ENCODE measurements at regions not wholly inside any gene's neighbourhood (a gene's known extent, or its start where the extent isn't known, plus 50 kb on each side); places are given as distances from the start of the nearest gene placed in this dataset.

GRCh38 chr5:45779874-45780671, 83.9 kb upstream of the HCN1 start:
- Histone ChIP-seq H3K36me3 (ENCODE audit: control insufficient read depth, low read length) (no peaks in the 10 kb centered on the region), H4K20me1 (ENCODE audit: control insufficient read depth, insufficient read depth, low read depth, low read length) (no peaks in the 10 kb centered on the region), H3K4me3 (ENCODE audit: low read length) (no peak overlapping the region), H3K9me2 (replicated peaks; ENCODE audit: control insufficient read depth, low read length) (no peaks in the 10 kb centered on the region), H3K27ac (ENCODE audit: low read depth, low read length) (no peak overlapping the region), H3K27me3 (ENCODE audit: control insufficient read depth, low read length) (no peaks in the 10 kb centered on the region), H3K4me2 (ENCODE audit: low read length) (no peak overlapping the region), H3F3A (ENCODE audit: control insufficient read depth, insufficient read depth) (no peaks in the 10 kb centered on the region), H3K4me1 (ENCODE audit: control insufficient read depth, low read length) (no peaks in the 10 kb centered on the region), H3K79me2 (ENCODE audit: control insufficient read depth, low read length) (no peaks in the 10 kb centered on the region), H3K9me3 (ENCODE audit: control insufficient read depth, insufficient read depth, low read length) (no peaks in the 10 kb centered on the region)
- TF ChIP-seq CTCF (IDR thresholded peaks at IDR 0.05; ENCODE audit: low read depth, low read length, poor library complexity, severe bottlenecking): no peak
- no peak for TF ChIP-seq EZH2phosphoT487 (IDR thresholded peaks at IDR 0.05; ENCODE audit: borderline replicate concordance, low read length)

GRCh38 chr5:45774528-45774927, 78.3 kb upstream of the HCN1 start:
- no peaks in the 10 kb centered on the region for H3K9me3 ChIP-seq (ENCODE audit: control insufficient read depth, insufficient read depth, low read length)
- H3K36me3 ChIP-seq (ENCODE audit: control insufficient read depth, low read length): no peaks in the 10 kb centered on the region
- H3K79me2 ChIP-seq (ENCODE audit: control insufficient read depth, low read length): no peaks in the 10 kb centered on the region
- no peaks in the 10 kb centered on the region for H3F3A ChIP-seq (ENCODE audit: control insufficient read depth, insufficient read depth)
- no peak overlapping the region for H3K4me2 ChIP-seq (ENCODE audit: low read length)
- H3K4me1 ChIP-seq (ENCODE audit: control insufficient read depth, low read length): no peaks in the 10 kb centered on the region
- H3K27ac ChIP-seq (ENCODE audit: low read depth, low read length): no peak overlapping the region
- no peaks in the 10 kb centered on the region for H3K27me3 ChIP-seq (ENCODE audit: control insufficient read depth, low read length)
- TF ChIP-seq CTCF (IDR thresholded peaks at IDR 0.05; ENCODE audit: low read depth, low read length, poor library complexity, severe bottlenecking) (peak; percentile 40), EZH2phosphoT487 (IDR thresholded peaks at IDR 0.05; ENCODE audit: borderline replicate concordance, low read length) (no peak)
- no peaks in the 10 kb centered on the region for H4K20me1 ChIP-seq (ENCODE audit: control insufficient read depth, insufficient read depth, low read depth, low read length)
- H3K4me3 ChIP-seq (ENCODE audit: low read length): no peak overlapping the region
- H3K9me2 ChIP-seq (replicated peaks; ENCODE audit: control insufficient read depth, low read length): no peaks in the 10 kb centered on the region

GRCh38 chr5:45772402-45772801, 76.2 kb upstream of the HCN1 start:
- Histone ChIP-seq H3F3A (ENCODE audit: control insufficient read depth, insufficient read depth) (no peaks in the 10 kb centered on the region), H3K27me3 (ENCODE audit: control insufficient read depth, low read length) (no peaks in the 10 kb centered on the region), H3K4me1 (ENCODE audit: control insufficient read depth, low read length) (no peaks in the 10 kb centered on the region), H3K4me3 (ENCODE audit: low read length) (no peak overlapping the region), H3K27ac (ENCODE audit: low read depth, low read length) (no peak overlapping the region), H3K36me3 (ENCODE audit: control insufficient read depth, low read length) (no peaks in the 10 kb centered on the region), H3K4me2 (ENCODE audit: low read length) (no peak overlapping the region), H3K79me2 (ENCODE audit: control insufficient read depth, low read length) (no peaks in the 10 kb centered on the region), H3K9me2 (replicated peaks; ENCODE audit: control insufficient read depth, low read length) (no peaks in the 10 kb centered on the region), H3K9me3 (ENCODE audit: control insufficient read depth, insufficient read depth, low read length) (no peaks in the 10 kb centered on the region), H4K20me1 (ENCODE audit: control insufficient read depth, insufficient read depth, low read depth, low read length) (no peaks in the 10 kb centered on the region)
- no peak for TF ChIP-seq CTCF (IDR thresholded peaks at IDR 0.05; ENCODE audit: low read depth, low read length, poor library complexity, severe bottlenecking)
- TF ChIP-seq EZH2phosphoT487 (IDR thresholded peaks at IDR 0.05; ENCODE audit: borderline replicate concordance, low read length): no peak

All from DOHH2 (cell line).